GM21717 (cell line): ENCODE measurements at regions not wholly inside any gene's neighbourhood (a gene's known extent, or its start where the extent isn't known, plus 50 kb on each side); places are given as distances from the start of the nearest gene placed in this dataset.
"Not testable (repeated sequence)": the region's sequence is repeated elsewhere in the genome, so short reads cannot be mapped to it uniquely, and the experiment has no call there.

Experiments
- ATAC-seq: cut with Tn5 transposase; IDR thresholded peaks from one replicate; pipeline ENCODE4 v1.9.1; 2021; ENCODE audit warnings: mild to moderate bottlenecking, moderate library complexity; ENCODE audit not compliant: unreplicated experiment

DNA sequence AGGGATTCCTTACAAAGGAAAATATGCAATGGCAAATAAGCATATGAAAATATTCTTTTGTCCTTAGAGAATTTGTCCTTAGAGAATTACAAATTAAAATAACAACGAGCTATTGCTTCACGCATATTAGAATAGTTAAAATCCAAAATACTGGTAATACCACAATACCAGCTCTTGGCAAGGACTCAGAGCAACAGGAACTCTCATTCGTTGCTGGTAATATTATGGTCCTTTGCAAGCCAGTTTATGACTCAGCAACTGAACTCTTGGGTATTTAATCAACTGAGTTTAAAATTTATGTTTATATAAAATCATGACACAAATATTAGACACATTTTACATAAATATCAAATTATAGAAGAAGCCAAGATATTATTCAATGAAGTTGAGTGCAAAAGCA lies 1730.4 kb downstream of the SI start:
- no peak for ATAC-seq

GRCh38 chr3:163335429-163335828 lies 1742.9 kb downstream of the SI start:
- ATAC-seq = no peak

DNA sequence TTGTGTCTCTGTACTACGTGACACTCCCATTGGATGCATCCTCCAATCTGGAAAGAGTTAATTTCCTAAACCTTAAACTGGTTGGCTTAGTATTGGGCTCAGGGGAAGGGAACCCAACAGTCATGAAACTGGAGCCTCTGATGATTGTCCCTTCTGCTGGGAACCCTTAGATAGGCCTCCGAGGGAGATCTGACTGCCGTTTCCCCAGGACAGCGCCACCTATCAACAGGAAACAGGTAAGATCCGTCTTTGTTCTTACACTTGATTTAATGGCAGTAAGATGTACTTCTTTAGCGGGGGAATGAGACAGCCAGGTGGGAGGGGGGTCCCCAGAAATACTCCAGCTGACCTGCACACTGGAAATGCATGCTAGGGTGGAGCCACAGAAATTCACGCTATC lies 1749.6 kb downstream of the SI start:
- no peak for ATAC-seq

- no peak for ATAC-seq
These were observed 1751.2 kb downstream of the SI start for GRCh38 chr3:163327086-163327485.

- no peak for ATAC-seq
These were observed 1762.5 kb downstream of the SI start for GRCh38 chr3:163315786-163316185.

DNA sequence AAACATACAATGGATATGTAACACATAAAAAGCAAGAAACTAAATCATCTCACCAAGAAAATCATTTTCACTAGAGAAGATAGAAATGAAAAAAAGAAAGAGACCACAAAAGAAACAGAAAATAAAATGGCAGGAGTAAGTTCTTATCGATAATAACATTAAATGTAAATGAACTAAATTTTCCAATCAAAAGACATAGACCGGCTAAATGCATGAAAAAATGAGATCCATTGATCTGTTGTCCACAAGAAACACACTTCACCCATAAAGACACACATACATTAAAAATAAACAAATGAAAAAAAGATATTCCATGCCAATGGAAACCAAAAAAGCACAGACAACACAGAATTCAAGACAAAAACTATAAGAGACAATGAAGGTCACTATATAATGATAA lies 1771.9 kb downstream of the SI start:
- no peak for ATAC-seq

GRCh38 chr3:163273694-163274093 lies 1777.1 kb downstream of the OTOL1 start:
- ATAC-seq = no peak

DNA sequence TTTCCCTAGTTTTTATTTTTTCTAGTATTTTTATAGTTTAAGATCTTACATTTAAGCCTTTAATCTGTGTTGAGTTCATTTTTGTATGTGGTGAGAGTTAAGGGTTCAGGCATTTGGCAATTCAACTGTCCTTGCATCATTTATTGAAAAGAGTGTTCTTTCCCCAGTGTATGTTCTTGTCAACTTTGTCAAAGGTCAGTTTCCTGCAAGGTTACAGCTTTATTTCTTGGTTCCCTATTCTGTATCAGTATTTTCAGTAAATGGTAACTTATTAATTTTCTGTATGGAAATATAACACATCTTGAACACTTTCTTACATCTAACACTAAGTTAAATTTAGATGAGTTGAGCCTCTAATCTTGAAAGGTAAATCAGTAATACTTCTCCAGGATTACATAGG lies 1770.1 kb downstream of the OTOL1 start:
- no peak for ATAC-seq

DNA sequence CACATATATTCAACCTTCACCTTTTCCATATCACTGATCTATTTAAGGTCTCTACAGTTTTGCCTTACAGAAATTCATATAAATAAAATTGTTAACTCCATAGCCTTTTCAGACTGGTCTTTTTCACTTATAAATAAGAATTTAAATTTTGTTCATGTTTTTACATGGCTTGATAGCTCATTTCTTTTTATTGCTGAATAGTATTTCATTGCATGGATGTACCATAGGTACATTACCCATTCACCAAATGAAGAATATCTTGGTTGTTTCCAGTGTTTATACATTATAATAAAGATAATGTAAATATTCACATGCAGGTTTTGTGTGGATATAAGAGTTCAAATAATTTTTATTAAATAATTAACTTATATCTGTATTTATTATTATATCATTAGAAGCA lies 1765.0 kb downstream of the OTOL1 start:
- no peak for ATAC-seq

- ATAC-seq = no peak
These were observed 1764.4 kb downstream of the OTOL1 start for GRCh38 chr3:163261056-163261455.

- no peak for ATAC-seq
These were observed 1721.7 kb downstream of the OTOL1 start for GRCh38 chr3:163218336-163218735.

- ATAC-seq = no peak
These were observed 1717.2 kb downstream of the OTOL1 start for GRCh38 chr3:163213838-163214237.

GRCh38 chr3:163196815-163197374 lies 1700.3 kb downstream of the OTOL1 start:
- ATAC-seq = no peak

- no peak for ATAC-seq
These were observed 1699.6 kb downstream of the OTOL1 start for GRCh38 chr3:163196245-163196644.

GRCh38 chr3:163185721-163186350 lies 1689.2 kb downstream of the OTOL1 start:
- no peak for ATAC-seq

DNA sequence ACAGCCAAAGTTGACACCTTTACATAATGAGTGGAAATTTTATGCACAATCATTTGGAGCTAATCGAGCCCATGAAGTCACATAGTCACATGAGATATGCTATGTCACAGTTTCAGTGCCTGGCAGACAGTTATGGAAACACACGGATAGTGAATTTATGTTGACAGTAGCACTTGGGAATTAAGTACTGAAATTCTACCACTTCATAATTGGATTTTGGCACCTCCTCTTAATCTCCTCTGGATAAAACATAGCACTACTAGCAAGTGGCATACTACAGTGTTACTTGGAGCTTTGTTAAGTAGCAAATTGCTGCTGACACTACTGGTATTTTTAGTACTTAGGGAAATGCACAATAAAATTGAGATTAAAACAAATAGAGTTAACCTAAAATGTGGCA lies 1679.4 kb downstream of the OTOL1 start:
- ATAC-seq = no peak

DNA sequence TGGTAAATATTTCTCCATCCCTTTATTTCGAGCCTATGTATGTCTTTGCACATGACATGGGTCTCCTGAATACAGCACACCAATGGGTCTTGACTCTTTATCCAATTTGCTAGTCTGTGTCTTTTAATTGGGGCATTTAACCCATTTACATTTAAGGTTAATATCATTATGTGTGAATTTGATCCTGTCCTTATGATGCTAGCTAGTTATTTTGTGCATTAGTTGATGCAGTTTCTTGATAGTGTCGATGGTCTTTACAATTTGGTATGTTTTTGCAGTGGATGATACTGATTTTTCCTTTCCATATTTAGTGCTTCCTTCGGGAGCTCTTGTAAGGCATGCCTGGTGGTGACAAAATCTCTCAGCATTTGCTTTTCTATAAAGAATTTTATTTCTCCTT lies 1675.9 kb downstream of the OTOL1 start:
- not testable (repeated sequence) for ATAC-seq

DNA sequence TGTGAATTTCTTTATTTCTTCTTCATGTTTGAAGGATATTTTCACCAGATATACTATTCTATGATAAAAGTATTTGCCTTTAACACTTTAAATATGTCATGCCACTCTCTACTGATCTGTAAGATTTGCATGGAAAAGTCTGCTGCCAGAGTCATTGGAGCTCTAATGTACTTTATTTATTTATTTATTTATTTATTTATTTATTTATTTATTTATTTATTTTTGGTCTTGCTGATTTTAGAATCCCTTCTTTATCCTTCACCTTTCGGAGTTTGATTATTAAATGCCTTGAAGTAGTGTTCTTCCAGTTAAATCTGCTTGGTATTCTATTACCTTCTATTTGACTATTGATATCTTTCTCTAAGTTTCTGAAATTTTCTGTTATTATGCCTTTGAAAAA lies 1669.6 kb downstream of the OTOL1 start:
- ATAC-seq = no peak

DNA sequence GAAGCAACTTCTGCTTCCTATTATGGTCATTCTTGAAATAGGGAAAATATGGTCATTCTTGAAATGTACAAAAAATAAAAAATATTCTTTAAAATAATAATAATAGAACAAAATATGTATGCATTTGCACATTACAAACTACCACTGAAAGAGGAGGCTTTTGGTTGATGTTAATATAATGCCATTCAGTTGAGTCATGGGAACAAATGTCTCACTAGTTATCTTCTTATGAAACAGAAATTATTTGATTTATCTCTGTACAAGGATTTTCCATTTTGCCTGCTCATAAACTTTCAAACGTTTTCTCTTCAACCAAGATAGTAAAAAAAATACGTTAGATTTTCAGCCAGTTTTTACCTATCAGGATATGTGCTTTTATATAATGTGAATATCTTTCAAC lies 1662.7 kb downstream of the OTOL1 start:
- no peak for ATAC-seq

- ATAC-seq = no peak
These were observed 1643.0 kb downstream of the OTOL1 start for GRCh38 chr3:163139600-163139999.

GRCh38 chr3:163138258-163138657 lies 1641.7 kb downstream of the OTOL1 start:
- ATAC-seq = no peak

- ATAC-seq = no peak
These were observed 1635.5 kb downstream of the OTOL1 start for GRCh38 chr3:163132111-163132510.

- no peak for ATAC-seq
These were observed 1632.7 kb downstream of the OTOL1 start for GRCh38 chr3:163129287-163129686.
